GM19395 (cell line): ENCODE measurements at regions not wholly inside any gene's neighbourhood (a gene's known extent, or its start where the extent isn't known, plus 50 kb on each side); places are given as distances from the start of the nearest gene placed in this dataset.

Experiments
- ATAC-seq: cut with Tn5 transposase; IDR thresholded peaks from one replicate; pipeline ENCODE4 v1.9.1; 2021; ENCODE audit warnings: mild to moderate bottlenecking, moderate library complexity; ENCODE audit not compliant: unreplicated experiment

- no peak for ATAC-seq
Observed at GRCh38 chr3:177470197-177470941, 273.1 kb upstream of the TBL1XR1 start.

- no peak for ATAC-seq
Observed at GRCh38 chr3:177471733-177472480, 274.6 kb upstream of the TBL1XR1 start.

GRCh38 chr3:177473184-177473583, 275.9 kb upstream of the TBL1XR1 start:
- no peak for ATAC-seq

DNA sequence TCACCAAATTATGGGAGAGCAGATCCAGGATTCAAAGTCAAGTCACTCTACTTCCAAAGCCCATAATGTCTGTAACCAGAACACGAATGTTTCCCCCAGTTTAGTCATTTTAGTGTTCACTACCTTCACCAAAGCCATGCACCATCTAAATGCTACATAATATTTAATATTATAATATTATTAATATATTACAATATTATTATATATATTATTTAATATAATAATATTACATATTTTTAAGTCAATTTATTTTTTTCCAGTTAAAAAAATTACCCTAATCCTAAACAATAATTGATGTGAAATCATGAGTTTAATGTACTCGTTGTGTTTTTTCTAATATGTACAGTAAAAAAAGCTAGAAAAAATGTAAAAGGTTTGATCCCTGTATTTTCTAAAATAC, 276.6 kb upstream of the TBL1XR1 start:
- ATAC-seq: no peak

GRCh38 chr3:177474652-177475355, 277.5 kb upstream of the TBL1XR1 start:
- no peak for ATAC-seq

- ATAC-seq: no peak
Observed at GRCh38 chr3:177475356-177475665, 278.0 kb upstream of the TBL1XR1 start.

DNA sequence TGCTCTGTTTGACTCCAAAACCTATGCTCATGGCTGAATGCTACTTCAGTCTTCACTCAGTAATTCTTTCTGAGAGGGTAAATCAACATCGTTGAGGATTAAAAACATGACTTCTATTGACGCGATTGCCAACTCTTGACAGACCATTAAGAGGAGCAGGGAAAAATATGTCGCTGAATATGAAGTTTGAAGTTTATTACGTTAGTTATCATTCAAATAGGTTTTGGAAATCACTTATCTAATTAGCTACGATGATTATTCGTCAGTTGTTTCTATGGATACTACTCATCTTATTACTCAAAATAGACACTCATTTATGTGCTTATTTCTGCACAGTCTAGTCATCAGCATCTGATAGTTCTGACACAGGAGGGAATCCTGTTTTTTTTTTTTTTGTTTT, 279.2 kb upstream of the TBL1XR1 start:
- ATAC-seq: no peak

- no peak for ATAC-seq
Observed at GRCh38 chr3:177476921-177477435, 279.7 kb upstream of the TBL1XR1 start.

GRCh38 chr3:177478170-177478867, 281.0 kb upstream of the TBL1XR1 start:
- ATAC-seq: no peak

DNA sequence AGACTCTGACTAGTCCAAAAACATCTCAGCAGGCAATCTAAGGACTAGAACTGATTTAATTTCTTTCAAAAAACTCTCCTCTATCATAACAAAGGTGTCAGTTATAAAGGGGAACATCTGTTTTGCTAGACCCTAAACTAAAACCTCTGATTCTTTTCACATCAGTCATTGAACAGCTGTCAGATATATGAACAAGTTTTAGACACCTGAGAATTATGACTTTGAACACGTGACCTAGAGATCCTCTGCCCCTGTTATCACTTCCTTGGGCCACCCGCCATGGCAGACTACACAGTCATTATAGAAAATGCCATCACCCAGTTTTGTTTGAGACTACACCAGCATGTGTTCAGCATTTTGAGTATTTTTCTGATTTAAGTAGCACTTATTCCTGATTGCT, 282.3 kb upstream of the TBL1XR1 start:
- ATAC-seq: no peak

GRCh38 chr3:177481329-177481728, 284.0 kb upstream of the TBL1XR1 start:
- peak; percentile 65 for ATAC-seq

DNA sequence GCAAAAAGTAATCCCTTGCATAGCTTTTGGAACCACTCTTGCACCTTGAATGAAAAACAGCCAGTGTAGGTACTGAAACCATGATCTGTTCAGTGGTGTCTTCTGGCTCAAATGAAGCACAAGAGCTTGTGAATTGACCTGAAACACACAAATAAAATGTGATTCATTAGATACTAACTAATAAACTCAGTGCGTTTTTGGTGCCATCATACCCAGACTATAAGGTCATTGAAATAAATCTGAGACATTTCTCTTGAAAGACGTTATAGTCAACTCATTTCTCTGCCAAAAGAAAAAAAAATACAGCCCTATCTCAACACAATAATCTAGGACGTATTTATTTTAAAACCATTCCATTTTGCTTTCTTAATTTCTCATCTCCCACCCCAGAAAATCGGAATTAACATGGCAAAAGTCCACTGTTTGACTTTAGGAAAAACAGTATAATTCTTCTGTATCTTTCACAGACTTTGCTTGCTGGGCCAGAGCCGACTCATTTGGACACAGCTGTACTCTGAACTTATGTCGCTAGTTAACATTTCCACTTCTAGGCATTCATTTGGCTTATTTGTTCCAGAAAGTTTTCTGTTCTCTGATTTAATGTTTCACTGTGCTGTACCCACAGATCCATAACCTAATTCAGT, 284.9 kb upstream of the TBL1XR1 start:
- no peak for ATAC-seq

- no peak for ATAC-seq
Observed at GRCh38 chr3:177483182-177483967, 286.1 kb upstream of the TBL1XR1 start.

GRCh38 chr3:177484206-177484605, 286.9 kb upstream of the TBL1XR1 start:
- ATAC-seq: no peak

DNA sequence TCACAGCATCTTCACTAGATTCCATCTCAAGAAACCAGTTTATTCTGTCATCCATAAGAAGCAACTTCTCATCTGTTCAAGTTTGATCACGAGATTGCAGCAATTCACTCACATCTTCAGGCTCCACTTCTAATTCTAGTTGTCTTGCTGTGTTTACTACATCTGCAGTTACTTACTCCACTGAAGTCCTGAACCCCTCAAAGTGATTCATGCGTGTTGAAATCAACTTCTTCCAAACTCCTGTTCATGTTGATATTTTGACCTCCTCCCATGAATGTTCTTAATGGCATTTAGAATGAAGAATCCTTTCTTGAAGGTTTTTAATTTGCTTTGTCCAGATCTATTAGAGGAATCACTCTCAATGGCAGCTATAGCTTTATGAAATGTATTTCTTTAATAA, 287.6 kb upstream of the TBL1XR1 start:
- no peak for ATAC-seq

GRCh38 chr3:177487635-177488186, 290.4 kb upstream of the TBL1XR1 start:
- no peak for ATAC-seq

- ATAC-seq: no peak
Observed at GRCh38 chr3:177488740-177489139, 291.5 kb upstream of the TBL1XR1 start.

DNA sequence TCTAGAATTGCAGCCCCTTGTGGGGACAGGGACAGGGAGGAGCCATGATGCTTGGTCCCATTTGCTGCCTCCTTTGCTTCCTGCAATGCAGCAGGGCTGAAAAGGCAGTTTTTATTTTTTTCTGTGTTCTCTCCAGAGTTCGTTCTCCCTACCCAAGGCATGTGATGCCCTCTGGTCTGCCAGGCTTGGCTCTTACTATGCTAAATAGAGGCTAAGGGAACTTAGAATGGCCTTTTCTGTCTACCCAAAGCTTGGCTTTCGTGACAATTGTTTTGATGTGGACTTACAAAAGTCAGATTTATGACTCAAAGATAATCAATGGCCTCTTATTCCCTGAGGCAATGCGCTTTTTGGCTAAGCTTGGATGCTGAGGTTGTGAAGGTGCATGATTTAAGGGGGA, 293.3 kb upstream of the TBL1XR1 start:
- no peak for ATAC-seq

DNA sequence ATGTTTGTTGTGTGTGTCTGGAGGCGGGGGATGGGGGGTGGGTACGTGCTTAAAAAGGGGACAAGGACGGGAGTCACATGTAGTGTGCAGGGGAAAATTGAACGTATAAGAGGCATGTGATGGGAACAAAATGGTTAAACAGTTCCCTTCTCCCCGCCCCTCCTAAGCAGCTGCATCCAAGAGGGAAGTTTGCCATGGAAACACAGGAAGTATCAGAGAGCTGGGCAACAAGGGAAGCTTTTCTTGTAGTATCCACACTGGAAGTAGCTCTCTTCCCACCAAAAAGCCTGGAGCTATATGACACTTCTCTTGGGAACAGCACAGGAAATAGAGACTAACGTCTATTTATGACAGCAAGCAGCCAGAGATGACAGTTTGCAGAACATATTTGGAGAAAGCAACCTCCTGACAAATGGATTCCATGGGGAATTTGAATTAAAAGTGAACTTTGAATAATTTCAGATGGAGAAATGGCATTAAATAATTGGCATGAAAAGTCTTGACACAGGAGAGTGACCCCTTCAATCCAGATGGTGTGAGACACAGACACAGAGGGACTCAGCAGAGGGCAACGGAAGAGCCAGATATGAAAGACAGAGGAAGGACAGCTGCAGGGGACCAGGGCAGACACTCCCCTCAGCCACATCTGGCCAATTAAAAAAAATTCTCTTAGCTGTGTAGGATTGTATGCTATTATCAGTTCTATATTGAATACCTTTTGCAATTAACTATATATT, 294.2 kb upstream of the TBL1XR1 start:
- no peak for ATAC-seq
